Nephron progenitor cell (in vitro differentiated cells): ENCODE measurements at regions not wholly inside any gene's neighbourhood (a gene's known extent, or its start where the extent isn't known, plus 50 kb on each side); places are given as distances from the start of the nearest gene placed in this dataset.
"Not testable (repeated sequence)": the region's sequence is repeated elsewhere in the genome, so short reads cannot be mapped to it uniquely, and the experiment has no call there.

Experiments used
- DNase-seq: peaks from one replicate; pipeline ENCODE4 v3.0.0; 2021
- H3K27ac Mint-ChIP-seq: 2 replicates; pipeline ENCODE4 v1.8.0; 2021; ENCODE audit warnings: mild to moderate bottlenecking, moderate library complexity, mixed read lengths
- H3K27me3 Mint-ChIP-seq: 2 replicates; pipeline ENCODE4 v1.8.0; 2021; ENCODE audit warnings: mild to moderate bottlenecking, low read depth, mixed read lengths; ENCODE audit not compliant: poor library complexity
- H3K36me3 Mint-ChIP-seq: 2 replicates; pipeline ENCODE4 v1.8.0; 2021; ENCODE audit warnings: low read depth, mixed read lengths
- H3K4me1 Mint-ChIP-seq: 2 replicates; pipeline ENCODE4 v1.8.0; 2021; ENCODE audit warnings: mixed read lengths
- H3K4me3 Mint-ChIP-seq: 2 replicates; pipeline ENCODE4 v1.8.0; 2021; ENCODE audit warnings: mild to moderate bottlenecking, moderate library complexity, mixed read lengths
- H3K9me3 Mint-ChIP-seq: 2 replicates; pipeline ENCODE4 v1.8.0; 2021; ENCODE audit warnings: mild to moderate bottlenecking, moderate library complexity, mixed read lengths
- TF ChIP-seq, protein P1 (sequence below): fragments of 200-600 bp; sonication (generic); IDR thresholded peaks from 2 replicates; pipeline ENCODE4 v1.5.0; 2021; ENCODE audit warnings: antibody characterized with exemption

DNA sequence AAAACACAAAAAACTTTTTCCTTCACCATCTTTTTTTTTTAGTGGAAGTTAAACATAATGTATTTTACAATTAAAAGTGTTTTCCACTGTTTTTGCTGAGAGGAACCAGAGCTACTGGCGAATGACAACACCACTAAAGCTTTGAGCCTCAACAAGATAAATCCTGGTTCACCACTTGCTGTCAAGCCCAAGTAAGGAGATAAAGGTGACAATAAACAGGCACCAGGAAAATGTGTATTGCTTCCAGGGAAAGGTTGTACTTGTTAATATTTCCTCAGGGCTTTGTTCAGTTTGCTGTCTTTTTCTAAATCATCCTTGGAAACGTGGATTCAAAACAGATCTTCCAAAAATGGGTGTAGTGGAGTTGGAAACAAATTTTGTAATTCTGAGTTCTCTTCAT, 109.9 kb upstream of the ANKRD30A start:
- Mint-ChIP-seq H3K27ac (no peak overlapping the region), H3K9me3 (peaks cover 86% of the 10 kb centered on the region), H3K27me3 (no peaks in the 10 kb centered on the region), H3K4me1 (no peaks in the 10 kb centered on the region), H3K36me3 (no peaks in the 10 kb centered on the region), H3K4me3 (no peak overlapping the region)
- TF ChIP-seq, protein P1, sequence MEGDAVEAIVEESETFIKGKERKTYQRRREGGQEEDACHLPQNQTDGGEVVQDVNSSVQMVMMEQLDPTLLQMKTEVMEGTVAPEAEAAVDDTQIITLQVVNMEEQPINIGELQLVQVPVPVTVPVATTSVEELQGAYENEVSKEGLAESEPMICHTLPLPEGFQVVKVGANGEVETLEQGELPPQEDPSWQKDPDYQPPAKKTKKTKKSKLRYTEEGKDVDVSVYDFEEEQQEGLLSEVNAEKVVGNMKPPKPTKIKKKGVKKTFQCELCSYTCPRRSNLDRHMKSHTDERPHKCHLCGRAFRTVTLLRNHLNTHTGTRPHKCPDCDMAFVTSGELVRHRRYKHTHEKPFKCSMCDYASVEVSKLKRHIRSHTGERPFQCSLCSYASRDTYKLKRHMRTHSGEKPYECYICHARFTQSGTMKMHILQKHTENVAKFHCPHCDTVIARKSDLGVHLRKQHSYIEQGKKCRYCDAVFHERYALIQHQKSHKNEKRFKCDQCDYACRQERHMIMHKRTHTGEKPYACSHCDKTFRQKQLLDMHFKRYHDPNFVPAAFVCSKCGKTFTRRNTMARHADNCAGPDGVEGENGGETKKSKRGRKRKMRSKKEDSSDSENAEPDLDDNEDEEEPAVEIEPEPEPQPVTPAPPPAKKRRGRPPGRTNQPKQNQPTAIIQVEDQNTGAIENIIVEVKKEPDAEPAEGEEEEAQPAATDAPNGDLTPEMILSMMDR, result no peak
- no peak for DNase-seq

DNA sequence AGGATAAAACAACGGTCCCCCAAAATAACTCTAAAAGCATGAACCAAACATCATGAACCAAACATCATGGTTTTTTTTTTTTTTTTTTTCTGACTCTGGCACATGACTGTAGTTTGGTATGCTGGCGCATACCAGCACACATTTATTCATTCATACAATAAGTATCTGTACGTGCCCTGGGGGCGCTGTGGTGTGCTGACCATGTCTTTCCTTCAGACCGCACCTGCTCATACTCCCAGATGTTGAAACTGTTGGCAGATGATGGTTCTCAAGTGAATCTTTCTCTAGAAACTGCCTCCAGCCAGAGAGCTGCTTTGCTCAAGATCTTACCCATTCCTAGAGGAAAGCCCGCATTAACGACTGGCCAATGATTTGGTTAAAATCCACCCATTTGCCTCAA, 114.7 kb upstream of the ANKRD30A start:
- H3K36me3 Mint-ChIP-seq, result no peaks in the 10 kb centered on the region
- no peaks in the 10 kb centered on the region for H3K4me1 Mint-ChIP-seq
- TF ChIP-seq, protein P1, result no peak
- peaks cover 92% of the 10 kb centered on the region for H3K9me3 Mint-ChIP-seq
- H3K27ac Mint-ChIP-seq, result no peak overlapping the region
- H3K27me3 Mint-ChIP-seq, result no peaks in the 10 kb centered on the region
- H3K4me3 Mint-ChIP-seq, result no peak overlapping the region
- DNase-seq, result no peak

DNA sequence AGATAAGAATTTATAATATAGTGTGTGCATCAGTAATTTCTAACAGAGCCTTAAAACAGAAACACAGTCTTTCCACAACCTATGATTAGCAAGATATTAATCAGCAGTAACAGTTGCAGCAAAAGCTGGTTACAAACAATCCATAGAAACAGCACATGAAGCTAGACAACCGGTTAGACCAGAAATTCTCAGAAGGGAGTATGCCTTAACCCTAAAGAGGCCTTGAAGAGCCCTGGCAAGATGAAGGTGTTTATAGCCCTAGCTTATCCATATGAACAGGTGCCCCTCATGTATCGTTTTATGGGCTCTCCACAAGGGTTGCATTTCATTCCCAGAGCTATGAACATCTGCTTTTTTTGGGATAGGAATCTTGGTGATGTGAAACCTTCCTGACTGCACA, 117.1 kb upstream of the ANKRD30A start:
- peaks cover 83% of the 10 kb centered on the region for H3K9me3 Mint-ChIP-seq

DNA sequence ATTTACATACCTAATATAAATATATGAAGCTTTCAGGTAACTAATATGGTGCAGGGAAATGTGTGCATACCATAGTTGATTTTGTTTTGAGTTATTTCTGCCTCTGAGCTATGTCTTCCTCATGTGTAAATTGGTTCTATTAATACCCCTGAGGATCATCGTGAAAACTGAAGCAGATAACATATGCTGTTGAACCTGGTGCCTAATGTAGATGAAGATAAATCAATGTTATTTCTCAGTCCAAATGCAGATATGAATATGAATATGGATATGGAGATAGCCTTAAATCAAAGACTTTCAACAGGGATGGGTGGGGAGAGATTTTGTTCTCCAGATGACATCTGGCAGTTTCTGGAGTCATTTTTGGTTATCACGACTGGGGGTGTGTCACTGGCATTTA, 122.3 kb upstream of the ANKRD30A start:
- peaks cover 67% of the 10 kb centered on the region for H3K9me3 Mint-ChIP-seq
- no peaks in the 10 kb centered on the region for H3K36me3 Mint-ChIP-seq
- TF ChIP-seq, protein P1, result no peak

More for the DNA sequence above, 117.1 kb upstream of the ANKRD30A start:
- H3K27me3 Mint-ChIP-seq, DNase-seq, H3K4me1 Mint-ChIP-seq, H3K4me3 Mint-ChIP-seq, H3K27ac Mint-ChIP-seq, H3K36me3 Mint-ChIP-seq: not testable (repeated sequence)

DNA sequence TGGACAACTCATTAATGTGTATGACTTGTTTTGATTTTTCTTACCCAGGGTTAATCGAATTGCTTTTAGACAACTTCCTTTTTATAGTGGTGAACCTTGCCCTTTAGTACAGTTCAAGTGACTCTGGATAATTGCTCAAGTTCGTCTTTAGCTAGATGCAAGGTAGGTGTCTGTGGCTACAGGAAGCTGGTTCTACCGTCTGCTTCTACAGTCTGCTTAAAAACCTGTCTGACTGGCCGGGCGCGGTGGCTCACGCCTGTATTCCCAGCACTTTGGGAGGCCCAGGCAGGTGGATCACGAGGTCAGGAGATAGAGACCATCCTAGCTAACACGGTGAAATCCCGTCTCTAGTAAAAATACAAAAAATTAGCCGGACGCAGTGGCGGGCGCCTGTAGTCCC, 129.6 kb upstream of the ANKRD30A start:
- H3K27me3 Mint-ChIP-seq, DNase-seq, H3K27ac Mint-ChIP-seq, H3K4me1 Mint-ChIP-seq, H3K36me3 Mint-ChIP-seq, H3K4me3 Mint-ChIP-seq: not testable (repeated sequence)
- H3K9me3 Mint-ChIP-seq, result peaks cover 78% of the 10 kb centered on the region

More for the DNA sequence above, 122.3 kb upstream of the ANKRD30A start:
- H3K27me3 Mint-ChIP-seq, result no peaks in the 10 kb centered on the region
- no peak overlapping the region for H3K4me3 Mint-ChIP-seq
- H3K4me1 Mint-ChIP-seq, result no peaks in the 10 kb centered on the region
- no peak for DNase-seq
- H3K27ac Mint-ChIP-seq, result no peak overlapping the region

DNA sequence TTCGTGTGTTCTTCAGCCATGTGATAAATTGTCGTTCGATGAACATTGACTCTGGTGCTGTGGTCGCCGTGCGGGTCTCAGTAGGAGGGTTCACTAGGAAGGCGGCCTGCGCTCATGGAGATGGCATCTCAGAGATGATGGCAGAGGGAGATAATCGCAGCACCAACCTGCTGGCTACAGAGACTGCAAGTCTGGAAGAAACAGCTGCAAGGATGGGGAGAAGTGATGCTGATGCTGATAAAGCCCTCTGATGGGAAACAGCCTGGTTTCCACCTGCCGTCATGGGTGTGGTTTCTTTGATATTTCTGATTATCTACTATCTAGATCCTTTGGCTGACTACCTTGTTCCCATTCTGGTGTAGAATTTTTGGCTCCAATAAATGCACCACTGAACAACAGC, 130.5 kb upstream of the ANKRD30A start:
- TF ChIP-seq, protein P1, result no peak
- no peaks in the 10 kb centered on the region for H3K36me3 Mint-ChIP-seq
- peaks cover 80% of the 10 kb centered on the region for H3K9me3 Mint-ChIP-seq
- no peak for DNase-seq
- no peaks in the 10 kb centered on the region for H3K27me3 Mint-ChIP-seq
- no peak overlapping the region for H3K27ac Mint-ChIP-seq
- H3K4me1 Mint-ChIP-seq, result no peaks in the 10 kb centered on the region
- no peak overlapping the region for H3K4me3 Mint-ChIP-seq

DNA sequence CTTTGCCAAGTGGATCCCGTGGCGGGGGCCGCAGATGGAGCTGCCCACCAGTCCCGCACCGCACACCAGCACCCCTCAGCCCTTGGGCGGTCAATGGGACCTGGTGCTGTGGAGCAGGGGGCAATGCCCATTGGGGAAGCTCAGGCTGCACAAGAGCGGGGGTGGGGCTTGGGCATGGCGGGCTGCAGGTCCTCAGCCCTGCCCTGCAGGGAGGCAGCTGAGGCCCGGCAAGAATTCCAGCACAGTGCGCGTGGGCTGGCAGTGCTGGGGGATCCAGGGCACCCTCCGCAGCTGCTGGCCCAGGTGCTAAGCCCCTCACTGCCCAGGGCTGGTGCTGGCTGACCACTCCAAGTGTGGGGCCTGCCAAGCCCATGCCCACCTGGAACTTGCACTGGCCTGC, 136.2 kb upstream of the ANKRD30A start:
- peaks cover 88% of the 10 kb centered on the region for H3K9me3 Mint-ChIP-seq
- TF ChIP-seq, protein P1, result no peak
- no peak for DNase-seq
- H3K27me3 Mint-ChIP-seq, result peaks cover 3% of the 10 kb centered on the region
- H3K4me1 Mint-ChIP-seq, result no peaks in the 10 kb centered on the region
- H3K4me3 Mint-ChIP-seq, result no peak overlapping the region
- no peaks in the 10 kb centered on the region for H3K36me3 Mint-ChIP-seq
- H3K27ac Mint-ChIP-seq, result no peak overlapping the region
